Fibroblast of pulmonary artery (primary cell): ENCODE measurements at regions not wholly inside any gene's neighbourhood (a gene's known extent, or its start where the extent isn't known, plus 50 kb on each side); places are given as distances from the start of the nearest gene placed in this dataset.

Source experiments
- DNase-seq: peaks from one replicate; pipeline ENCODE4 v3.0.0-alpha.2; 2010; ENCODE audit warnings: low read depth
- H3K4me3 ChIP-seq: replicated peaks from 2 replicates; pipeline ENCODE4 v1.5.1; 2011; ENCODE audit warnings: low read depth, mild to moderate bottlenecking, control low read depth, low read length, moderate library complexity
- TF ChIP-seq, protein P1 (sequence below): IDR thresholded peaks from 2 replicates; pipeline ENCODE4 v1.5.1; 2011; ENCODE audit warnings: mild to moderate bottlenecking, control low read depth, low read length, inconsistent platforms; ENCODE audit errors: missing control alignments

GRCh38 chr1:37262439-37263170, 211.8 kb upstream of the ZC3H12A start:
- TF ChIP-seq, protein P1, sequence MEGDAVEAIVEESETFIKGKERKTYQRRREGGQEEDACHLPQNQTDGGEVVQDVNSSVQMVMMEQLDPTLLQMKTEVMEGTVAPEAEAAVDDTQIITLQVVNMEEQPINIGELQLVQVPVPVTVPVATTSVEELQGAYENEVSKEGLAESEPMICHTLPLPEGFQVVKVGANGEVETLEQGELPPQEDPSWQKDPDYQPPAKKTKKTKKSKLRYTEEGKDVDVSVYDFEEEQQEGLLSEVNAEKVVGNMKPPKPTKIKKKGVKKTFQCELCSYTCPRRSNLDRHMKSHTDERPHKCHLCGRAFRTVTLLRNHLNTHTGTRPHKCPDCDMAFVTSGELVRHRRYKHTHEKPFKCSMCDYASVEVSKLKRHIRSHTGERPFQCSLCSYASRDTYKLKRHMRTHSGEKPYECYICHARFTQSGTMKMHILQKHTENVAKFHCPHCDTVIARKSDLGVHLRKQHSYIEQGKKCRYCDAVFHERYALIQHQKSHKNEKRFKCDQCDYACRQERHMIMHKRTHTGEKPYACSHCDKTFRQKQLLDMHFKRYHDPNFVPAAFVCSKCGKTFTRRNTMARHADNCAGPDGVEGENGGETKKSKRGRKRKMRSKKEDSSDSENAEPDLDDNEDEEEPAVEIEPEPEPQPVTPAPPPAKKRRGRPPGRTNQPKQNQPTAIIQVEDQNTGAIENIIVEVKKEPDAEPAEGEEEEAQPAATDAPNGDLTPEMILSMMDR = no peak
- no peak for DNase-seq
- H3K4me3 ChIP-seq = no peak overlapping the region

DNA sequence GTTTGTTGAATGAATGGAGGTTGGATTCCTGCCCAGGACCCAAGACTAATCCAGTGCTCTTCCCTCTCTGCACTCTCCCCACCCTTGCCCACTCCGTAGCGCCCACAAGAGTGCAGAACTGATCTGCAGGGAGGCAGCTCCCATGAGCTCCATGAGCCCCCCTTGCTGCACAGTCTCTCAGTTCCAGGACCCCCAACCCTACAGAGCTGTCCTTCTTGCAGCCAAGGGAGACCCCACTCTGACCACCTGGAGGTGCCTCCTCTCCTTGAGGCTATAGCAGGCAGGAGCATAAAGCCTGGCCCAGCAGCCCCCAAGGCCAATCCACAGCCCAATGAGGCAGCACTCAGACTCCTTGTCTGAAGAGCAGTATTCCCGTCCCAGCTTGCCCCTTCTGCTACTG, 209.2 kb upstream of the ZC3H12A start:
- no peak overlapping the region for H3K4me3 ChIP-seq
- TF ChIP-seq, protein P1 = no peak
- DNase-seq = no peak

DNA sequence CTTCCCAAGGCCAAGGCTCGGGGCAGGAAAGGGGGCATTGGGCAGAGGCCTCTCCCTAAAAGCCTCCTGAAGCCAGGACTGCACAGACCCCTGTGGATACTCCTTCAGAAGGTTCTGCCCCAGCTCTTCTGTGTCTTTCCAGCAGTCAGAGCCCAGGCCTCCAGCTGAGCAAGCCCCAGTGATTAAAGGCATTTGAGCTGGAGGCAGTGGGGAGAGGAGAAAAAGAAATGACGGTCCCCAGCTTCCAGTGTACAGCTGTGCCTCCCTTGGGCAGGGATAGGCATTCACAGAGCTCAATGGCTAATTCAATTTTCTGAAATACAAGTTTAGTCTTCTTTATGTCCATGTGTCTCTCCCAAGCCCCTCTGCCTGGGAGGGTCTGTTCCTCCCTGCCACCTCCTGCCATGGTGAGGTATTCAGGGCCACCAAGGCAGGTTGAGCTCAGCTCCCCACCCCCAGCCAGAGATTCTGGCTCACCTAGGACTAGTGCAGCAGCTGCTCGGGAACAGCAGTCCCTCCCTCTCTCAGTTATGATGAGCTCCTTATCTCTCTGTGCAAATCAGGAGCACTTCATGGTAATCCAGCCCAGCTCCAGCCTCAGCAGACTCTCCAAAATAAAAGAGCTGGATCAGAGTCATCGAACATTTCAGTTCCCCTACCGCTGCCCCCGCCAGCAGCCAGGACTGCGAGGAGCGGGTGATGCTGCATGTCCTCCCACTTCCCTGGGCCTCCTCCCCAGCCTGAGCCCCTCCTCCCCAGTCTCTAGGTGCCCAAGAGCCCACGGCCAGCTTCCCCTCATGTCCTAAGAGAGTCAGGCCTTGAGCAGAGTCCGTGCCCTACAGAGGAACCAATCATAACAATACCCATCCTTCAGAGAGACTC, 208.4 kb upstream of the ZC3H12A start:
- DNase-seq = no peak
- TF ChIP-seq, protein P1 = no peak
- H3K4me3 ChIP-seq = no peak overlapping the region

DNA sequence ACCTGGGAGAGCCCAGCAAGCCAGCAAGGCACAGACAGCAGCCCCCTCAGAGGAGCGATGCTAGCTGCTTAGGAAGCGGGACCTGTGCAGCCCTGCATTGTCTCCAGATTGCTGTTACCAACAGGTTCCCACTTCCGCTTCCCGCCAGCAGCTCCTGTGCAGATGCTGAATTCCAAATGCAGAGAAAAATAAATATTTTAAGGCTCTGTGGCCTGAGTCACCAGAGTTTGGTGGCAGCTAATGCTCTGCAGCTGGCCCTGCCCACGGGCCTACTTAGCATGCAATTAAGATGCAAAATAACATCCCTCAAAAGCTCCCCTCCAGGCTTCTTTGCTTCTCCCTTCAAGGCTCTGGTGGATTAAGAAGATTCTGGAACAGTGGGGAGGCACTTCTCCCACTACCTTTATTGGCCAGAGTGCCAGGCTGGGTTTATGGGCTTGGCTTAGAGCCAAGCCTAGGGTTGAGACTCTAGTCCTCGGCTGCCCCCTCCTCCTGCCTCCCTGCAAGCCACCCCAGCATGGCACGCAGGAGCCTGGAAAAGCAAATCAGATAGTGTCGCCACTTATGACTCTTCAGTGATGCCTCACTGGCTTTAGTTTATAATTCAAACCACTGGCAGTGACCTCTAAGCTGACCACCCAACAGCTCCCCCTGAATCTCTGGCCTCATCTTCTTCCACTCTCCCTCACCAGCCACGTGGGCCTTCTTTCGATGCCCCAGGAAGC, 207.1 kb upstream of the ZC3H12A start:
- no peak for DNase-seq
- H3K4me3 ChIP-seq = no peak overlapping the region
- TF ChIP-seq, protein P1 = no peak

DNA sequence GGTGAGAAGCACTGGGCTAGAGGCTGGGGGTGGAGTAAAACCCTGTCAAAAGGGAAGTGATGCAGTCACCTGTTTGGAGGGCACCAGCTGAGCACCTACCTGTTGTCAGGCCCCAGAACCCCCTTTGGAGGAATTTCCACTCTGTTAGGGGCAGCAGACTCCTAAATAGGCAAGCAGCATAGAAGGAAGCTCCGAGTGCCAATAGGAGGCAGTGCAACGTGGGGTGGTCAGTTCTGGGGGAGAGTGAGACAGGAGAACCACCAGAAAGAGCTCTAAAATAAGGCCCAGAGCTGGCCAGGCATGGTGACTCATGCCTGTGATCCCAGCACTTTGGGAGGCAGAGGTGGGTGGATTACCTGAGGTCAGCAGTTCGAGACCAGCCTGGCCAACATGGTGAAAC, 203.7 kb upstream of the ZC3H12A start:
- H3K4me3 ChIP-seq = no peak overlapping the region
- no peak for DNase-seq
- TF ChIP-seq, protein P1 = no peak

- TF ChIP-seq, protein P1 = no peak
- DNase-seq = no peak
- no peak overlapping the region for H3K4me3 ChIP-seq
Observed at GRCh38 chr1:37272626-37273025, 201.8 kb upstream of the ZC3H12A start.
